Cardiac fibroblast (primary cell): ENCODE measurements at regions not wholly inside any gene's neighbourhood (a gene's known extent, or its start where the extent isn't known, plus 50 kb on each side); places are given as distances from the start of the nearest gene placed in this dataset.
A peak's percentile ranks its signal among the peaks of the same experiment; 100 is the strongest.

Experiments used
- DNase-seq, 2 donors: peaks; one replicate each; pipeline versions ENCODE4 v3.0.0 to v3.0.0-alpha.2; 2010; ENCODE audit warnings: low read depth in 2 of 2
- H3K4me3 ChIP-seq, 2 donors: replicated peaks in 1 of 2; 1 replicate in 1 of 2; 2 replicates in 1 of 2; pipeline ENCODE4 v1.5.1; 2011; ENCODE audit warnings: low read depth in 2 of 2, low read length in 2 of 2, mild to moderate bottlenecking in 2 of 2, moderate library complexity in 1 of 2
- TF ChIP-seq, protein P1 (sequence below): IDR thresholded peaks from one replicate; pipeline ENCODE4 v1.5.1; 2011; ENCODE audit warnings: low read depth, mild to moderate bottlenecking, low read length, inconsistent platforms

DNA sequence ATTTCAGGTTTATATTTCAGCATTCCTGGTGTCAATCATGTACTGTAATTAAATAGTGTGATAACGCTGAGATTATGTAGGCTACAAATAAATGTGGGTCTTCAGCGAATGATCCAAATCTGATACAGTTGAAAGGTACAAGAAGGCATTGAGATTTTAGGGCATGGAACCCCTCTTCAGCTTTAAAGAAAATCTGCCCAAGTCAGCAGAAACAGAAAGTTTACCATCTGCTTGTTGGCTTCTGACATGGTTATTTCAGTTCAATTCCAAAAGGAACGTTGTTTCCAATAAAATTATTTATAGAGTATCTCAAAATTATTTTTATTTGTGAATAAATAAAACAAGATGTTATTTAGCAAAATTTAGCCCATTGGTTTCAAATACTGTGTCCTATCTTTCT, 400.2 kb upstream of the RORA start:
- DNase-seq = no peak
- TF ChIP-seq, protein P1, sequence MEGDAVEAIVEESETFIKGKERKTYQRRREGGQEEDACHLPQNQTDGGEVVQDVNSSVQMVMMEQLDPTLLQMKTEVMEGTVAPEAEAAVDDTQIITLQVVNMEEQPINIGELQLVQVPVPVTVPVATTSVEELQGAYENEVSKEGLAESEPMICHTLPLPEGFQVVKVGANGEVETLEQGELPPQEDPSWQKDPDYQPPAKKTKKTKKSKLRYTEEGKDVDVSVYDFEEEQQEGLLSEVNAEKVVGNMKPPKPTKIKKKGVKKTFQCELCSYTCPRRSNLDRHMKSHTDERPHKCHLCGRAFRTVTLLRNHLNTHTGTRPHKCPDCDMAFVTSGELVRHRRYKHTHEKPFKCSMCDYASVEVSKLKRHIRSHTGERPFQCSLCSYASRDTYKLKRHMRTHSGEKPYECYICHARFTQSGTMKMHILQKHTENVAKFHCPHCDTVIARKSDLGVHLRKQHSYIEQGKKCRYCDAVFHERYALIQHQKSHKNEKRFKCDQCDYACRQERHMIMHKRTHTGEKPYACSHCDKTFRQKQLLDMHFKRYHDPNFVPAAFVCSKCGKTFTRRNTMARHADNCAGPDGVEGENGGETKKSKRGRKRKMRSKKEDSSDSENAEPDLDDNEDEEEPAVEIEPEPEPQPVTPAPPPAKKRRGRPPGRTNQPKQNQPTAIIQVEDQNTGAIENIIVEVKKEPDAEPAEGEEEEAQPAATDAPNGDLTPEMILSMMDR = no peak
- H3K4me3 ChIP-seq = no peak overlapping the region

DNA sequence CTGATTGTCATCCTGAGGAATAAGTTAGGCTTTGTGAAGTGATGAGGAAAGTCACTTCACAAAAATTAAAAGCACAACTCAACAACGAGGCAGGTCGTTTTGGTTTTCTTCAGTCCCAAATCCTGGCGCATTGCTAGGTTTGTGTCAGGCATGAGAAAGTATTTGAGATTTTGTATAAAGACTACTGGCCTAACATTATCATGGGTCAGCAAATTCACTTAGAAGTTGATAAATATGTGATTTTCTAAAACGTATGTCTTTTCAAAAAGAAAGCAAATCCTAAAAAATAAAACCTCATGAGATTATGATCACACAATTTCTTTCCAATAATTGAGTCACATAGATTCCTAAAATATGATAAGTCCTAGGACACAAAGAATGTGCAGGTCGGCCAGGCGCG, 395.8 kb upstream of the RORA start:
- H3K4me3 ChIP-seq = no peak overlapping the region
- TF ChIP-seq, protein P1 = no peak
- DNase-seq = no peak

DNA sequence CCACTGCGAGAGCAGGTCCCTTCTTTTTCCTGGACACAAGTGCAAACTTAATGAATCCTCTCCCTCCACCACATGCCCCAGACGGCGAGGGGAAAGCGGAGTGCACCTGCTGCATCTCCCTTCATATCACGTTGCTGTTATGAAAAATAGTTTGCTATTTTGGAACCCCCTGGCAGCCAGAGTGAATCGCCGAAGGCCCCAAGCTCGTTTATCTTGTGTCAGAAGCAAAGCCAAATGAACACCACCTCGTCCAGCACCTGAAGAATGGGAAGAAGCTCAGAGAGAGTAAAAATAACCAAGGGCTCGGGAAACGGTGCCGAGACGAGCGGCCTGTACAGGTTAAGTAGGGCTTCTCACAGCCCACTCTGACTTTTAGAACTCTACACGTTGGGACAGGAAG, 394.6 kb upstream of the RORA start:
- TF ChIP-seq, protein P1 = no peak
- H3K4me3 ChIP-seq = no peak overlapping the region
- DNase-seq = no peak

DNA sequence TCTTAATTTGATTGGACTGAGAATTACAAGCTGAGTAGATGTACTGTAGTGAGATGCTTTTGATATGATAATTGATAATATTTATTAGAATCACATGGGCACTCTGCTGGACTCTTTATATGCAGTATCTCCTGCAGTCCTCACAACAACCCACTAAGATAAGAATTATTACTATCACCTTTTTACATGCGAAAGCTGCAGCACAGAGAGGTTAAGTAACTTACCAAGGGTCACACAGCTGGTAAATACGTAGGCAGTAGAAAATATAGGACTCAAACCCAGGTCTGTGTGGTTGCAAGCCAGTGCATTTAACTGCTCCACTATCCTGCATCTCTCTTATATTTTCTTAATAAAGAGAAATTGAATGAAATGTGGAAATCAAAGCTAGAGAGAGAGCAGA, 392.8 kb upstream of the RORA start:
- no peak for DNase-seq
- TF ChIP-seq, protein P1 = no peak

DNA sequence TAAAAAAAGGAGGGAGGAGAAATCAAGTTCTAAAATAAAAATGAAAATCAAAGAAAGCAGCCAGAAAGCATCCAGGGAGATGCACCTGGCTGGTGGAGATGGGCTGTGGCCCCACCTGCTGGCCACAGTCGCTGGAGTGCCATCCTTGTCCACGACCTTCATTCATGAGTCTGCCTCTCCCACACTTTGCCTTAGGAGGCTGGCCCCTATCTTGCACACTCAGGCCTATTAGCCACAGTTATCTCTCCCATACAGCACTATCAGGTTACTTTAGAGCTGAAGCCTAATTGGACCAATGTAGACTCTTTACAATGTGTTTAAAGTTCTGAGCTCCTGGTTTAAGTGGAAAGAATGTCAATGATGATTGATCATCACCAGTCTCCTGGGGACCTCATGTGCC, 392.0 kb upstream of the RORA start:
- TF ChIP-seq, protein P1 = peak; percentile 41
- no peak overlapping the region for H3K4me3 ChIP-seq
- DNase-seq = peak; percentile 2 to 15

More for the DNA sequence above, 392.8 kb upstream of the RORA start:
- H3K4me3 ChIP-seq = no peak overlapping the region

DNA sequence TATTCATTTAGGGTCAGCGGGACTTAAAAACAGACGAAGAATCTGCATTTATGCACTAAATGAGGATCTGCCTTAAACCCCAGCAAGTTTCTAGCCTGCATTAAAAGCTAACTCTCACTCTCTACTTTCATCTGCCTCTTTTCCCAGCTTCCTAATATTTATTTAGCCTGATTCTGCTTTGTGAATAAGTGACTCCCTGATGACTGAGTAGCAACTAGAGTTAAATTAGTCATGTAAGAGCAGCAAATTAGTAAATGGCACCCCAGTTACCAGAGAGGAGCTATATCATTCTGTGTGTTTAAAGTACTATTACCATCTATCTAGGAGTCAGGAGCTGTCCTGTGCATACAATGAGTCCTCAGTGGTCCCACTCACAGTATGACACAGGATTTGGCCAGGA, 391.0 kb upstream of the RORA start:
- TF ChIP-seq, protein P1 = no peak
- no peak for DNase-seq
- H3K4me3 ChIP-seq = no peak overlapping the region

DNA sequence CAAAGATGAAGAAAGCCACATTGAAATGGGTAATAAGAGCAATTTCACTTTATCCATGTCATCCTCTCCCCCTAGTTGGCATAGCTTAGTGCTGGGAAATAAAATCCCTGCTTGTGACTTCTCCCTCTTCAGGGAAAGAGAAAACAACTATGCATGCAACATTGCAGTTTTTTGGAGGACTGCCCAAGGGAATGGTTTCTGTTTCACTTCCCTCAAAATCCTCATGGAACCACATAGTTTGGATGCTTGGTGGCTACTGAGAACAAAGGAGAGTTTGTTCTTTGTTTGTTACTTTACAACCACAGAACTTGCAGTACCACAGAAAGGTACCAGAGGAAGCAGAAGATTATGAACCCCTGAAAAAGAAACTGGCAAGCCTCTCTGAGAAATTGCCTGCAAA, 384.6 kb upstream of the RORA start:
- TF ChIP-seq, protein P1 = no peak
- DNase-seq = peak in 1 of 2 donors; percentile 2
- H3K4me3 ChIP-seq = no peak overlapping the region
